Kidney epithelial cell (primary cell): ENCODE measurements at regions not wholly inside any gene's neighbourhood (a gene's known extent, or its start where the extent isn't known, plus 50 kb on each side); places are given as distances from the start of the nearest gene placed in this dataset.

Source experiments
- DNase-seq: peaks from one replicate; pipeline ENCODE4 v3.0.0-alpha.2; 2010; ENCODE audit warnings: low read depth
- H3K27me3 ChIP-seq: 2 replicates; pipeline ENCODE4 v1.6.0; 2011; ENCODE audit warnings: low read length; ENCODE audit not compliant: control insufficient read depth, insufficient read depth
- H3K36me3 ChIP-seq: 2 replicates; pipeline ENCODE4 v1.5.1; 2011; ENCODE audit warnings: low read length; ENCODE audit not compliant: control insufficient read depth, insufficient read depth
- H3K4me3 ChIP-seq: 2 replicates; pipeline ENCODE4 v1.5.1; 2011; ENCODE audit warnings: low read depth, mild to moderate bottlenecking, control low read depth, low read length
- CTCF ChIP-seq: IDR thresholded peaks from 2 replicates; pipeline ENCODE4 v1.5.1; 2011; ENCODE audit warnings: mild to moderate bottlenecking, moderate library complexity, low read length, control low read depth, inconsistent platforms; ENCODE audit not compliant: insufficient read depth, poor library complexity, severe bottlenecking

- Histone ChIP-seq H3K27me3 (no peaks in the 10 kb centered on the region), H3K4me3 (no peak overlapping the region), H3K36me3 (no peaks in the 10 kb centered on the region)
- DNase-seq: peak; percentile 94
- no peak for TF ChIP-seq CTCF
Measured at GRCh38 chr2:19711470-19712372, 190.1 kb downstream of the TTC32 start.

GRCh38 chr2:19710230-19710629, 191.6 kb downstream of the TTC32 start:
- Histone ChIP-seq H3K4me3 (no peak overlapping the region), H3K27me3 (no peaks in the 10 kb centered on the region), H3K36me3 (no peaks in the 10 kb centered on the region)
- TF ChIP-seq CTCF: no peak
- no peak for DNase-seq

GRCh38 chr2:19709553-19709952, 192.2 kb downstream of the TTC32 start:
- H3K4me3 ChIP-seq: no peak overlapping the region
- no peak for TF ChIP-seq CTCF
- no peak for DNase-seq
- no peaks in the 10 kb centered on the region for H3K36me3 ChIP-seq
- H3K27me3 ChIP-seq: no peaks in the 10 kb centered on the region

- Histone ChIP-seq H3K4me3 (no peak overlapping the region), H3K27me3 (no peaks in the 10 kb centered on the region), H3K36me3 (no peaks in the 10 kb centered on the region)
- no peak for TF ChIP-seq CTCF
- DNase-seq: no peak
Measured at GRCh38 chr2:19708776-19709175, 193.0 kb downstream of the TTC32 start.

- Histone ChIP-seq H3K36me3 (no peaks in the 10 kb centered on the region), H3K4me3 (no peak overlapping the region), H3K27me3 (no peaks in the 10 kb centered on the region)
- no peak for TF ChIP-seq CTCF
- DNase-seq: no peak
Measured at GRCh38 chr2:19706332-19706731, 195.5 kb downstream of the TTC32 start.

GRCh38 chr2:19702267-19702666, 199.5 kb downstream of the TTC32 start:
- TF ChIP-seq CTCF: no peak
- no peaks in the 10 kb centered on the region for H3K27me3 ChIP-seq
- H3K4me3 ChIP-seq: no peak overlapping the region
- no peaks in the 10 kb centered on the region for H3K36me3 ChIP-seq
- no peak for DNase-seq
